ENCODE measurements at regions not wholly inside any gene's neighbourhood (a gene's known extent, or its start where the extent isn't known, plus 50 kb on each side); places are given as distances from the start of the nearest gene placed in this dataset.
"Not testable (repeated sequence)": the region's sequence is repeated elsewhere in the genome, so short reads cannot be mapped to it uniquely, and the experiment has no call there.

GRCh38 chr14:85074955-85075354, 455.0 kb upstream of the FLRT2 start (continued):
- no peak for TF ChIP-seq ZSCAN5A (tag by site-specific recombination; IDR thresholded peaks at IDR 0.05)
- TF ChIP-seq KLF16 (tag by site-specific recombination; IDR thresholded peaks at IDR 0.05) = no peak
- TF ChIP-seq ZNF701 (tag by site-specific recombination; IDR thresholded peaks at IDR 0.05) = no peak
- TF ChIP-seq ELK4 (IDR thresholded peaks at IDR 0.05; ENCODE audit: borderline replicate concordance, low read depth, low read length) = no peak
- TF ChIP-seq ZFP37 (tag by site-specific recombination; IDR thresholded peaks at IDR 0.05) = no peak

- TF ChIP-seq GLIS1 (tag by site-specific recombination; IDR thresholded peaks at IDR 0.05) = no peak
- no peak for TF ChIP-seq ZNF692 (tag by site-specific recombination; IDR thresholded peaks at IDR 0.05)
- no peak for TF ChIP-seq ZBTB7A (tag by site-specific recombination; IDR thresholded peaks at IDR 0.05; ENCODE audit: low read depth)
- no peak for TF ChIP-seq ZNF791 (tag by site-specific recombination; IDR thresholded peaks at IDR 0.05)
- no peak for TF ChIP-seq ZNF18 (tag by site-specific recombination; IDR thresholded peaks at IDR 0.05)
- TF ChIP-seq ZNF302 (tag by site-specific recombination; IDR thresholded peaks at IDR 0.05; ENCODE audit: low read depth) = no peak
- no peak for TF ChIP-seq ZNF785 (tag by site-specific recombination; IDR thresholded peaks at IDR 0.05)
- no peak for TF ChIP-seq ZFP37 (tag by site-specific recombination; IDR thresholded peaks at IDR 0.05)
- TF ChIP-seq ZNF350 (tag by site-specific recombination; IDR thresholded peaks at IDR 0.05) = no peak
- no peak for TF ChIP-seq ZBTB26 (tag by site-specific recombination; optimal IDR thresholded peaks at IDR 0.05)
- no peak for TF ChIP-seq ZNF549 (tag by site-specific recombination; IDR thresholded peaks at IDR 0.05)
- TF ChIP-seq YY1 (tag by site-specific recombination; IDR thresholded peaks at IDR 0.05) = no peak
- TF ChIP-seq SETDB1 (IDR thresholded peaks at IDR 0.05; ENCODE audit: insufficient read length, low read length) = no peak
- Histone ChIP-seq H3K4me3 (ENCODE audit: low read depth, low read length) (no peak overlapping the region), H3K36me3 (ENCODE audit: control insufficient read depth in 2 of 2, insufficient read depth in 1 of 2, low read length in 2 of 2) (no peaks in the 10 kb centered on the region), H3K27ac (ENCODE audit: extremely low read depth, low read depth, low read length) (no peak overlapping the region), H3K4me1 (ENCODE audit: control insufficient read depth, insufficient read depth, low read length) (no peaks in the 10 kb centered on the region), H3K9me3 (ENCODE audit: control insufficient read depth, insufficient read depth, low read depth, low read length) (no peaks in the 10 kb centered on the region)
- ChIA-PET CTCF (no interaction called here), POLR2A (no interaction called here)
These were observed 454.1 kb upstream of the FLRT2 start for GRCh38 chr14:85075694-85076476.

- POLR2A ChIA-PET; CTCF ChIA-PET; H3K27ac ChIP-seq (ENCODE audit: extremely low read depth, low read depth, low read length); H3K36me3 ChIP-seq (ENCODE audit: control insufficient read depth in 2 of 2, insufficient read depth in 1 of 2, low read length in 2 of 2); H3K4me1 ChIP-seq (ENCODE audit: control insufficient read depth, insufficient read depth, low read length); H3K4me3 ChIP-seq (ENCODE audit: low read depth, low read length); H3K9me3 ChIP-seq (ENCODE audit: control insufficient read depth, insufficient read depth, low read depth, low read length): not testable (repeated sequence)
These were observed 452.2 kb upstream of the FLRT2 start for GRCh38 chr14:85077716-85078115.
